B cell (primary cell): ENCODE measurements at regions not wholly inside any gene's neighbourhood (a gene's known extent, or its start where the extent isn't known, plus 50 kb on each side); places are given as distances from the start of the nearest gene placed in this dataset.

Source experiments
- CTCF ChIP-seq: fragments of 200-600 bp; IDR thresholded peaks from one replicate; pipeline ENCODE4 v1.8.0; 2022; ENCODE audit warnings: antibody characterized with exemption, mild to moderate bottlenecking
- EZH2 ChIP-seq: IDR thresholded peaks from 2 replicates; pipeline ENCODE4 v1.6.1; 2012; ENCODE audit warnings: borderline replicate concordance, low read depth, mild to moderate bottlenecking, moderate library complexity, low read length; ENCODE audit not compliant: insufficient read depth, poor library complexity, severe bottlenecking

- no peak for TF ChIP-seq CTCF
- no peak for TF ChIP-seq EZH2
Measured at GRCh38 chr12:93152617-93153016, 223.5 kb upstream of the EEA1 start.
